Activated T-cell treated with anti-CD3 and anti-CD28 coated beads, Interleukin-2, amount 50 U/mL, for 24 hours (primary cell): ENCODE measurements at regions not wholly inside any gene's neighbourhood (a gene's known extent, or its start where the extent isn't known, plus 50 kb on each side); places are given as distances from the start of the nearest gene placed in this dataset.

Experiments used
- DNase-seq: peaks from one replicate; pipeline ENCODE4 v3.0.0-alpha.2; 2020
- H3K27ac Mint-ChIP-seq: 2 replicates; pipeline ENCODE4 v1.8.0; 2020; ENCODE audit warnings: mild to moderate bottlenecking, mixed read lengths
- H3K27me3 Mint-ChIP-seq: 2 replicates; pipeline ENCODE4 v1.8.0; 2020; ENCODE audit warnings: mixed read lengths
- H3K36me3 Mint-ChIP-seq: 2 replicates; pipeline ENCODE4 v1.8.0; 2020; ENCODE audit warnings: low read depth, mixed read lengths
- H3K4me1 Mint-ChIP-seq: 2 replicates; pipeline ENCODE4 v1.8.0; 2020; ENCODE audit warnings: low read depth, mixed read lengths
- H3K4me3 Mint-ChIP-seq: 2 replicates; pipeline ENCODE4 v1.8.0; 2020; ENCODE audit warnings: mild to moderate bottlenecking, moderate library complexity, mixed read lengths
- H3K9me3 Mint-ChIP-seq: 2 replicates; pipeline ENCODE4 v1.8.0; 2020; ENCODE audit warnings: mixed read lengths

- Mint-ChIP-seq H3K36me3 (no peaks in the 10 kb centered on the region), H3K4me3 (no peak overlapping the region), H3K27me3 (no peaks in the 10 kb centered on the region), H3K27ac (no peak overlapping the region), H3K4me1 (no peaks in the 10 kb centered on the region), H3K9me3 (no peaks in the 10 kb centered on the region)
- DNase-seq: no peak
Observed at GRCh38 chr5:89871906-89872305, 537.6 kb downstream of the CETN3 start.

- H3K27me3 Mint-ChIP-seq: no peaks in the 10 kb centered on the region
Observed at GRCh38 chr5:89869346-89869745, 540.2 kb downstream of the CETN3 start.

GRCh38 chr5:89866410-89866809 is 543.1 kb downstream of the CETN3 start:
- DNase-seq: no peak
- Mint-ChIP-seq H3K27me3 (no peaks in the 10 kb centered on the region), H3K4me3 (no peak overlapping the region), H3K27ac (no peak overlapping the region), H3K9me3 (peaks cover 3% of the 10 kb centered on the region), H3K36me3 (no peaks in the 10 kb centered on the region), H3K4me1 (no peaks in the 10 kb centered on the region)

More at GRCh38 chr5:89869346-89869745, 540.2 kb downstream of the CETN3 start:
- Mint-ChIP-seq H3K4me1 (no peaks in the 10 kb centered on the region), H3K4me3 (no peak overlapping the region), H3K36me3 (no peaks in the 10 kb centered on the region), H3K27ac (no peak overlapping the region), H3K9me3 (peaks cover under 1% of the 10 kb centered on the region)
- no peak for DNase-seq

- DNase-seq: no peak
- Mint-ChIP-seq H3K36me3 (no peaks in the 10 kb centered on the region), H3K4me3 (no peak overlapping the region), H3K27ac (no peak overlapping the region), H3K27me3 (no peaks in the 10 kb centered on the region), H3K4me1 (no peaks in the 10 kb centered on the region), H3K9me3 (peaks cover 4% of the 10 kb centered on the region)
Observed at GRCh38 chr5:89864941-89865340, 544.6 kb downstream of the CETN3 start.

GRCh38 chr5:89857790-89858189 is 551.8 kb downstream of the CETN3 start:
- Mint-ChIP-seq H3K4me1 (no peaks in the 10 kb centered on the region), H3K9me3 (peaks cover 9% of the 10 kb centered on the region), H3K36me3 (no peaks in the 10 kb centered on the region), H3K27ac (no peak overlapping the region), H3K27me3 (no peaks in the 10 kb centered on the region), H3K4me3 (no peak overlapping the region)
- no peak for DNase-seq

GRCh38 chr5:89855417-89855816 is 554.1 kb downstream of the CETN3 start:
- DNase-seq: no peak
- Mint-ChIP-seq H3K4me1 (no peaks in the 10 kb centered on the region), H3K36me3 (no peaks in the 10 kb centered on the region), H3K9me3 (peaks cover 9% of the 10 kb centered on the region), H3K4me3 (no peak overlapping the region), H3K27ac (no peak overlapping the region), H3K27me3 (no peaks in the 10 kb centered on the region)

- no peaks in the 10 kb centered on the region for H3K36me3 Mint-ChIP-seq
- H3K27ac Mint-ChIP-seq: no peak overlapping the region
- H3K4me1 Mint-ChIP-seq: no peaks in the 10 kb centered on the region
- DNase-seq: no peak
- no peaks in the 10 kb centered on the region for H3K9me3 Mint-ChIP-seq
- no peaks in the 10 kb centered on the region for H3K27me3 Mint-ChIP-seq
- no peak overlapping the region for H3K4me3 Mint-ChIP-seq
Observed at GRCh38 chr5:89851911-89852310, 557.6 kb downstream of the CETN3 start.

GRCh38 chr5:89850513-89850865 is 559.1 kb downstream of the CETN3 start:
- Mint-ChIP-seq H3K4me3 (no peak overlapping the region), H3K27ac (no peak overlapping the region), H3K9me3 (no peaks in the 10 kb centered on the region), H3K4me1 (no peaks in the 10 kb centered on the region), H3K36me3 (no peaks in the 10 kb centered on the region), H3K27me3 (no peaks in the 10 kb centered on the region)
- DNase-seq: no peak

GRCh38 chr5:89849830-89850512 is 559.6 kb downstream of the CETN3 start:
- Mint-ChIP-seq H3K4me1 (no peaks in the 10 kb centered on the region), H3K36me3 (no peaks in the 10 kb centered on the region), H3K27me3 (no peaks in the 10 kb centered on the region), H3K27ac (no peak overlapping the region), H3K9me3 (no peaks in the 10 kb centered on the region), H3K4me3 (no peak overlapping the region)
- DNase-seq: no peak

- H3K27me3 Mint-ChIP-seq: no peaks in the 10 kb centered on the region
- DNase-seq: no peak
- no peak overlapping the region for H3K27ac Mint-ChIP-seq
Observed at GRCh38 chr5:89847743-89848142, 561.8 kb downstream of the CETN3 start.

GRCh38 chr5:89844548-89844947 is 565.0 kb downstream of the CETN3 start:
- Mint-ChIP-seq H3K4me1 (no peaks in the 10 kb centered on the region), H3K4me3 (no peak overlapping the region)

More at GRCh38 chr5:89847743-89848142, 561.8 kb downstream of the CETN3 start:
- H3K36me3 Mint-ChIP-seq: no peaks in the 10 kb centered on the region
- no peaks in the 10 kb centered on the region for H3K9me3 Mint-ChIP-seq
- H3K4me3 Mint-ChIP-seq: no peak overlapping the region
- no peaks in the 10 kb centered on the region for H3K4me1 Mint-ChIP-seq

GRCh38 chr5:89842531-89842930 is 567.0 kb downstream of the CETN3 start:
- Mint-ChIP-seq H3K4me3 (no peak overlapping the region), H3K36me3 (no peaks in the 10 kb centered on the region), H3K9me3 (no peaks in the 10 kb centered on the region), H3K4me1 (no peaks in the 10 kb centered on the region), H3K27ac (no peak overlapping the region), H3K27me3 (no peaks in the 10 kb centered on the region)
- DNase-seq: no peak

More at GRCh38 chr5:89844548-89844947, 565.0 kb downstream of the CETN3 start:
- H3K27ac Mint-ChIP-seq: no peak overlapping the region
- H3K9me3 Mint-ChIP-seq: no peaks in the 10 kb centered on the region
- no peaks in the 10 kb centered on the region for H3K27me3 Mint-ChIP-seq
- no peaks in the 10 kb centered on the region for H3K36me3 Mint-ChIP-seq
- no peak for DNase-seq

GRCh38 chr5:89840906-89841305 is 568.6 kb downstream of the CETN3 start:
- Mint-ChIP-seq H3K36me3 (no peaks in the 10 kb centered on the region), H3K27ac (no peak overlapping the region), H3K9me3 (no peaks in the 10 kb centered on the region), H3K4me1 (no peaks in the 10 kb centered on the region), H3K27me3 (no peaks in the 10 kb centered on the region), H3K4me3 (no peak overlapping the region)
- no peak for DNase-seq

- Mint-ChIP-seq H3K27ac (no peak overlapping the region), H3K4me3 (no peak overlapping the region), H3K36me3 (no peaks in the 10 kb centered on the region), H3K27me3 (no peaks in the 10 kb centered on the region), H3K9me3 (peaks cover 5% of the 10 kb centered on the region), H3K4me1 (no peaks in the 10 kb centered on the region)
- DNase-seq: no peak
Observed at GRCh38 chr5:89830691-89831090, 578.9 kb downstream of the CETN3 start.

- Mint-ChIP-seq H3K4me1 (no peaks in the 10 kb centered on the region), H3K9me3 (peaks cover 2% of the 10 kb centered on the region), H3K27me3 (no peaks in the 10 kb centered on the region)
Observed at GRCh38 chr5:89827960-89828359, 581.6 kb downstream of the CETN3 start.

GRCh38 chr5:89827359-89827758 is 582.2 kb downstream of the CETN3 start:
- no peaks in the 10 kb centered on the region for H3K36me3 Mint-ChIP-seq
- H3K4me1 Mint-ChIP-seq: no peaks in the 10 kb centered on the region
- no peak overlapping the region for H3K4me3 Mint-ChIP-seq
- DNase-seq: no peak
- no peaks in the 10 kb centered on the region for H3K27me3 Mint-ChIP-seq
- no peak overlapping the region for H3K27ac Mint-ChIP-seq
- H3K9me3 Mint-ChIP-seq: peaks cover 2% of the 10 kb centered on the region

More at GRCh38 chr5:89827960-89828359, 581.6 kb downstream of the CETN3 start:
- Mint-ChIP-seq H3K36me3 (no peaks in the 10 kb centered on the region), H3K27ac (no peak overlapping the region), H3K4me3 (no peak overlapping the region)
- DNase-seq: no peak
